ENCODE measurements at regions not wholly inside any gene's neighbourhood (a gene's known extent, or its start where the extent isn't known, plus 50 kb on each side); places are given as distances from the start of the nearest gene placed in this dataset.

GRCh38 chr2:30314981-30315380, 83.6 kb downstream of the LBH start:
- Mint-ChIP-seq H3K27me3 (ENCODE audit: low read depth in 2 of 2) (no peaks in the 10 kb centered on the region), H3K36me3 (no peaks in the 10 kb centered on the region), H3K4me3 (peak overlapping the region; percentile 1), H3K27ac (peak overlapping the region; percentile 76 to 85), H3K9me3 (peaks cover 4 to 6% of the 10 kb centered on the region in 2 donors), H3K4me1 (peaks cover 31 to 37% of the 10 kb centered on the region in 2 donors)
- peak in 1 of 2 donors; percentile 28 for DNase-seq
- intact Hi-C loops (cut with micrococcal nuclease): loop anchor here (1.0 to 2.0 kb wide), 4 partner anchors 20 to 107 kb away; no protein-coding TSS in a partner anchor
- Histone ChIP-seq H3K36me3 (ENCODE audit: control insufficient read depth, insufficient read depth, low read length) (no peaks in the 10 kb centered on the region), H3K4me1 (ENCODE audit: control insufficient read depth, insufficient read depth, low read length) (peaks cover 32% of the 10 kb centered on the region), H3K4me3 (ENCODE audit: low read length) (no peak overlapping the region), H3K27ac (ENCODE audit: low read length) (peak overlapping the region; percentile 15), H3K9me3 (ENCODE audit: control insufficient read depth, insufficient read depth, low read length) (peaks cover 10% of the 10 kb centered on the region), H3K27me3 (ENCODE audit: control insufficient read depth, insufficient read depth, low read length) (no peaks in the 10 kb centered on the region)
- TF ChIP-seq, protein P1, sequence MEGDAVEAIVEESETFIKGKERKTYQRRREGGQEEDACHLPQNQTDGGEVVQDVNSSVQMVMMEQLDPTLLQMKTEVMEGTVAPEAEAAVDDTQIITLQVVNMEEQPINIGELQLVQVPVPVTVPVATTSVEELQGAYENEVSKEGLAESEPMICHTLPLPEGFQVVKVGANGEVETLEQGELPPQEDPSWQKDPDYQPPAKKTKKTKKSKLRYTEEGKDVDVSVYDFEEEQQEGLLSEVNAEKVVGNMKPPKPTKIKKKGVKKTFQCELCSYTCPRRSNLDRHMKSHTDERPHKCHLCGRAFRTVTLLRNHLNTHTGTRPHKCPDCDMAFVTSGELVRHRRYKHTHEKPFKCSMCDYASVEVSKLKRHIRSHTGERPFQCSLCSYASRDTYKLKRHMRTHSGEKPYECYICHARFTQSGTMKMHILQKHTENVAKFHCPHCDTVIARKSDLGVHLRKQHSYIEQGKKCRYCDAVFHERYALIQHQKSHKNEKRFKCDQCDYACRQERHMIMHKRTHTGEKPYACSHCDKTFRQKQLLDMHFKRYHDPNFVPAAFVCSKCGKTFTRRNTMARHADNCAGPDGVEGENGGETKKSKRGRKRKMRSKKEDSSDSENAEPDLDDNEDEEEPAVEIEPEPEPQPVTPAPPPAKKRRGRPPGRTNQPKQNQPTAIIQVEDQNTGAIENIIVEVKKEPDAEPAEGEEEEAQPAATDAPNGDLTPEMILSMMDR (IDR thresholded peaks at IDR 0.05): no peak
- peak in 1 of 3 donors; percentile 49 for ATAC-seq
- 93% methylated on average over 2 of the region's 3 CpGs for WGBS (ENCODE audit: insufficient coverage)

GRCh38 chr2:30315391-30316063, 84.2 kb downstream of the LBH start:
- no peaks in the 10 kb centered on the region for H3K27me3 Mint-ChIP-seq (ENCODE audit: low read depth in 2 of 2)
- WGBS (ENCODE audit: insufficient coverage): 53% methylated on average over 2 of the region's 3 CpGs
- peak overlapping the region; percentile 15 for H3K27ac ChIP-seq (ENCODE audit: low read length)
- H3K36me3 Mint-ChIP-seq: no peaks in the 10 kb centered on the region
- H3K4me3 ChIP-seq (ENCODE audit: low read length): no peak overlapping the region
- H3K27me3 ChIP-seq (ENCODE audit: control insufficient read depth, insufficient read depth, low read length): no peaks in the 10 kb centered on the region
- DNase-seq: peak in 1 of 2 donors; percentile 72
- peaks cover 10% of the 10 kb centered on the region for H3K9me3 ChIP-seq (ENCODE audit: control insufficient read depth, insufficient read depth, low read length)
- H3K9me3 Mint-ChIP-seq: peaks cover 4 to 6% of the 10 kb centered on the region in 2 donors
- H3K4me1 Mint-ChIP-seq: peaks cover 26 to 31% of the 10 kb centered on the region in 2 donors
- no peaks in the 10 kb centered on the region for H3K36me3 ChIP-seq (ENCODE audit: control insufficient read depth, insufficient read depth, low read length)
- H3K27ac Mint-ChIP-seq: peak overlapping the region; percentile 76 to 85
- ATAC-seq: peak; percentile 84 to 93 (median 85)
- peaks cover 30% of the 10 kb centered on the region for H3K4me1 ChIP-seq (ENCODE audit: control insufficient read depth, insufficient read depth, low read length)
- TF ChIP-seq, protein P1 (IDR thresholded peaks at IDR 0.05): no peak
- H3K4me3 Mint-ChIP-seq: peak overlapping the region; percentile 48
- intact Hi-C loops (cut with micrococcal nuclease): loop anchor here (1.0 to 2.0 kb wide), 5 partner anchors 21 to 107 kb away; no protein-coding TSS in a partner anchor

DNA sequence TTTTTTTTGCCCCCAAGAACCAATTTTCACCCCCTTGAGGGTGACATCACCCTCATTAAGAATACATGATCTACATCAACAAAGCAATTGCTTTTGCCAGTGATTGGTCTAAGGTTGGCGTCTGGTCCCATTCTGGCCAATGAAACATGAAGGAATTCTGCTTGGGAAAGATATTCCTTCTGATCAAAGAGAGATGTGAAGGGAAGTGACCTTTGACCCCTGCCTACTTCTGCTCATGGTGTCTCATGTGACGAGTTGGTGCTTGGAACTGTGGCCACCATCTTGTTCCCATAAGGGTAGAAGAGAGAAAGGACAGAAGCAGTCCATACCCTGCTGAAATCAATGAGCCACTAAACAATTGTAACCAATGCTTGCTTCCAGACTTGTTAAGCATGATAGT, 85.1 kb downstream of the LBH start:
- H3K4me1 ChIP-seq (ENCODE audit: control insufficient read depth, insufficient read depth, low read length): peaks cover 22% of the 10 kb centered on the region
- TF ChIP-seq, protein P1 (IDR thresholded peaks at IDR 0.05): no peak
- Mint-ChIP-seq H3K4me3 (no peak overlapping the region), H3K9me3 (peaks cover 4 to 6% of the 10 kb centered on the region in 2 donors), H3K27me3 (ENCODE audit: low read depth in 2 of 2) (no peaks in the 10 kb centered on the region), H3K27ac (peak overlapping the region; percentile 76 to 85), H3K36me3 (no peaks in the 10 kb centered on the region), H3K4me1 (peaks cover 23 to 28% of the 10 kb centered on the region in 2 donors)
- no peak overlapping the region for H3K27ac ChIP-seq (ENCODE audit: low read length)
- H3K9me3 ChIP-seq (ENCODE audit: control insufficient read depth, insufficient read depth, low read length): peaks cover 10% of the 10 kb centered on the region
- WGBS (ENCODE audit: insufficient coverage): 95% methylated on average over 2 of the region's 2 CpGs
- no peaks in the 10 kb centered on the region for H3K36me3 ChIP-seq (ENCODE audit: control insufficient read depth, insufficient read depth, low read length)
- H3K4me3 ChIP-seq (ENCODE audit: low read length): no peak overlapping the region
- DNase-seq (no peak), ATAC-seq (no peak)
- intact Hi-C loops (cut with micrococcal nuclease): loop anchor here (1.0 kb wide), 1 partner anchor 21 kb away; no protein-coding TSS in a partner anchor
- H3K27me3 ChIP-seq (ENCODE audit: control insufficient read depth, insufficient read depth, low read length): no peaks in the 10 kb centered on the region

Data from natural killer cell (primary cell).